WTC11 (cell line): ENCODE measurements at regions not wholly inside any gene's neighbourhood (a gene's known extent, or its start where the extent isn't known, plus 50 kb on each side); places are given as distances from the start of the nearest gene placed in this dataset.

ENCODE experiments used
- ATAC-seq: fragments of 200-7000 bp; cut with Tn5 transposase; 2 replicates; pipeline ENCODE4 v1.10.0; 2021; ENCODE audit warnings: mild to moderate bottlenecking, moderate library complexity
- CTCF ChIA-PET: fragments of 300-600 bp; sonication (Branson Sonifier 250); formaldehyde crosslinking; loops from one replicate; lab custom pipeline; 2021; ENCODE audit warnings: antibody characterized with exemption; lab: Charles Lee
- POLR2A ChIA-PET: fragments of 350-600 bp; sonication (Branson Sonifier 250); formaldehyde crosslinking; loops from one replicate; lab custom pipeline; 2021; ENCODE audit warnings: antibody characterized with exemption; lab: Charles Lee
- DNase-seq: peaks from one replicate; pipeline ENCODE4 v3.0.0; 2021; ENCODE audit warnings: low spot score
- H3K27ac Mint-ChIP-seq: 2 replicates; pipeline ENCODE4 v1.8.0; 2021; ENCODE audit warnings: mixed read lengths
- H3K27me3 Mint-ChIP-seq: 2 replicates; pipeline ENCODE4 v1.8.0; 2021; ENCODE audit warnings: low read depth, mild to moderate bottlenecking, moderate library complexity, mixed read lengths
- H3K36me3 Mint-ChIP-seq: 2 replicates; pipeline ENCODE4 v1.8.0; 2021; ENCODE audit warnings: mixed read lengths
- H3K4me1 Mint-ChIP-seq: 2 replicates; pipeline ENCODE4 v1.8.0; 2022; ENCODE audit warnings: mixed read lengths
- H3K4me3 Mint-ChIP-seq: 2 replicates; pipeline ENCODE4 v1.8.0; 2021; ENCODE audit warnings: mild to moderate bottlenecking, moderate library complexity, mixed read lengths
- H3K9me3 Mint-ChIP-seq: 2 replicates; pipeline ENCODE4 v1.8.0; 2021; ENCODE audit warnings: mixed read lengths
- ARID4B ChIP-seq: sonication (generic); formaldehyde crosslinking; IDR thresholded peaks from 2 replicates; pipeline ENCODE4 v1.8.0; 2023; ENCODE audit warnings: missing genetic modification reagents, mild to moderate bottlenecking, borderline replicate concordance
- FOXJ3 ChIP-seq: sonication (generic); formaldehyde crosslinking; IDR thresholded peaks from 2 replicates; pipeline ENCODE4 v1.9.0; 2021; ENCODE audit warnings: missing genetic modification reagents, mild to moderate bottlenecking, borderline replicate concordance
- FOXP1 ChIP-seq: sonication (generic); formaldehyde crosslinking; IDR thresholded peaks from 2 replicates; pipeline ENCODE4 v1.8.0; 2022; ENCODE audit warnings: missing genetic modification reagents, mild to moderate bottlenecking, moderate library complexity, borderline replicate concordance
- GABPB1 ChIP-seq: sonication (generic); formaldehyde crosslinking; IDR thresholded peaks from 2 replicates; pipeline ENCODE4 v1.8.1; 2023; ENCODE audit warnings: mild to moderate bottlenecking, missing genetic modification reagents
- GRHL2 ChIP-seq: fragments of 250-450 bp; sonication (Bioruptor Pico); IDR thresholded peaks from 2 replicates; pipeline ENCODE4 v1.8.0; 2022; ENCODE audit warnings: mild to moderate bottlenecking, moderate library complexity; ENCODE audit not compliant: insufficient replicate concordance, severe bottlenecking
- IRF1 ChIP-seq: sonication (generic); formaldehyde crosslinking; IDR thresholded peaks from 2 replicates; pipeline ENCODE4 v1.8.0; 2023; ENCODE audit warnings: missing genetic modification reagents
- KAT7 ChIP-seq: sonication (generic); formaldehyde crosslinking; IDR thresholded peaks from 2 replicates; pipeline ENCODE4 v1.8.1; 2023; ENCODE audit warnings: missing genetic modification reagents, mild to moderate bottlenecking, borderline replicate concordance
- MAX ChIP-seq: sonication (generic); formaldehyde crosslinking; IDR thresholded peaks from 2 replicates; pipeline ENCODE4 v1.8.0; 2022; ENCODE audit warnings: mild to moderate bottlenecking, missing genetic modification reagents
- MXD4 ChIP-seq: fragments of 250-450 bp; sonication (Bioruptor Pico); IDR thresholded peaks from 2 replicates; pipeline ENCODE4 v1.8.0; 2021; ENCODE audit warnings: mild to moderate bottlenecking, moderate library complexity, borderline replicate concordance
- NR2C2 ChIP-seq: sonication (generic); formaldehyde crosslinking; IDR thresholded peaks from 2 replicates; pipeline ENCODE4 v1.8.0; 2022; ENCODE audit warnings: mild to moderate bottlenecking, missing genetic modification reagents
- PRRX2 ChIP-seq: fragments of 250-450 bp; sonication (Bioruptor Pico); IDR thresholded peaks from 2 replicates; pipeline ENCODE4 v1.8.0; 2021; ENCODE audit warnings: mild to moderate bottlenecking
- RORB ChIP-seq: fragments of 250-450 bp; sonication (Bioruptor Pico); IDR thresholded peaks from 2 replicates; pipeline ENCODE4 v1.9.0; 2021; ENCODE audit warnings: mild to moderate bottlenecking
- TCF7 ChIP-seq: sonication (generic); formaldehyde crosslinking; IDR thresholded peaks from 2 replicates; pipeline ENCODE4 v1.8.0; 2022; ENCODE audit warnings: mild to moderate bottlenecking, low read depth, missing genetic modification reagents, moderate library complexity
- TEAD1 ChIP-seq: sonication (generic); formaldehyde crosslinking; IDR thresholded peaks from 2 replicates; pipeline ENCODE4 v1.8.0; 2022; ENCODE audit warnings: mild to moderate bottlenecking, missing genetic modification reagents
- TEAD4 ChIP-seq: sonication (generic); formaldehyde crosslinking; IDR thresholded peaks from 2 replicates; pipeline ENCODE4 v1.8.0; 2022; ENCODE audit warnings: mild to moderate bottlenecking, missing genetic modification reagents
- USF2 ChIP-seq: sonication (generic); formaldehyde crosslinking; IDR thresholded peaks from 2 replicates; pipeline ENCODE4 v1.8.1; 2023; ENCODE audit warnings: mild to moderate bottlenecking, missing genetic modification reagents, moderate library complexity
- TF ChIP-seq, protein P1 (sequence below): sonication (generic); formaldehyde crosslinking; IDR thresholded peaks from 2 replicates; pipeline ENCODE4 v1.8.0; 2022; ENCODE audit warnings: mild to moderate bottlenecking, missing genetic modification reagents
- TF ChIP-seq, protein P2 (sequence below): sonication (generic); formaldehyde crosslinking; IDR thresholded peaks from 2 replicates; pipeline ENCODE4 v1.8.1; 2022; ENCODE audit warnings: low read depth, missing genetic modification reagents, borderline replicate concordance

GRCh38 chr18:4638680-4639079 is 183.6 kb upstream of the DLGAP1 start:
- ATAC-seq (no peak), DNase-seq (no peak)
- Mint-ChIP-seq H3K27ac (no peak overlapping the region), H3K36me3 (no peaks in the 10 kb centered on the region), H3K27me3 (no peaks in the 10 kb centered on the region), H3K4me1 (peaks cover 12% of the 10 kb centered on the region), H3K9me3 (no peaks in the 10 kb centered on the region), H3K4me3 (no peak overlapping the region)
- TF ChIP-seq GRHL2 (CRISPR knock-in tag), result no peak
- TF ChIP-seq PRRX2 (CRISPR knock-in tag), result no peak
- no peak for TF ChIP-seq KAT7 (CRISPR knock-in tag)
- ChIA-PET CTCF (no interaction called here), POLR2A (no interaction called here)

DNA sequence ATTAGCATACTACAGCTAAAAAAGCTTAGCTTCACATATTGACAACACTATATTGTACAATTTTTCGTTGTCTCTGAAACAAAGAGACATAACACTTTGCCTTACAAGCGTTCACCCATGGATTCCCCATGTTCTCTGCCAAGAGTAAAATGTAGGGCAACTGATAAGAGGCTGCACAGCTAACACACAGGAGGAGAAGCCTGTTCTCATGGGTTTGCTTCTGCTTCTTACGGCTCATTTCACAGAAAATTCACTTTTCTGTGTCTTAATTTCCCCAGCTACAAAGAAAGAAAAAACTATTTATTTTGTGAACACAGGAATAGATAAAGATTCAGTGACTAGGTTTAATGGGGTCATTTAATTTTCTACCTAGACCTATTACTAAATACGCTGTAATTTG is 182.8 kb upstream of the DLGAP1 start:
- no peaks in the 10 kb centered on the region for H3K27me3 Mint-ChIP-seq
- ChIA-PET POLR2A (no interaction called here), CTCF (no interaction called here)
- H3K4me1 Mint-ChIP-seq, result peaks cover 3% of the 10 kb centered on the region
- H3K4me3 Mint-ChIP-seq, result no peak overlapping the region
- no peaks in the 10 kb centered on the region for H3K9me3 Mint-ChIP-seq
- no peaks in the 10 kb centered on the region for H3K36me3 Mint-ChIP-seq
- DNase-seq (no peak), ATAC-seq (no peak)
- no peak overlapping the region for H3K27ac Mint-ChIP-seq
- TF ChIP-seq TCF7 (CRISPR knock-in tag) (no peak), GRHL2 (CRISPR knock-in tag) (no peak), ARID4B (CRISPR knock-in tag) (no peak), FOXJ3 (CRISPR knock-in tag) (no peak), TEAD1 (CRISPR knock-in tag) (no peak), USF2 (CRISPR knock-in tag) (no peak), IRF1 (no peak), TEAD4 (CRISPR knock-in tag) (no peak), RORB (CRISPR knock-in tag) (no peak), MAX (CRISPR knock-in tag) (no peak), GABPB1 (CRISPR knock-in tag) (no peak), NR2C2 (no peak), PRRX2 (CRISPR knock-in tag) (no peak), FOXP1 (CRISPR knock-in tag) (no peak), MXD4 (CRISPR knock-in tag) (no peak)
- TF ChIP-seq, protein P1, sequence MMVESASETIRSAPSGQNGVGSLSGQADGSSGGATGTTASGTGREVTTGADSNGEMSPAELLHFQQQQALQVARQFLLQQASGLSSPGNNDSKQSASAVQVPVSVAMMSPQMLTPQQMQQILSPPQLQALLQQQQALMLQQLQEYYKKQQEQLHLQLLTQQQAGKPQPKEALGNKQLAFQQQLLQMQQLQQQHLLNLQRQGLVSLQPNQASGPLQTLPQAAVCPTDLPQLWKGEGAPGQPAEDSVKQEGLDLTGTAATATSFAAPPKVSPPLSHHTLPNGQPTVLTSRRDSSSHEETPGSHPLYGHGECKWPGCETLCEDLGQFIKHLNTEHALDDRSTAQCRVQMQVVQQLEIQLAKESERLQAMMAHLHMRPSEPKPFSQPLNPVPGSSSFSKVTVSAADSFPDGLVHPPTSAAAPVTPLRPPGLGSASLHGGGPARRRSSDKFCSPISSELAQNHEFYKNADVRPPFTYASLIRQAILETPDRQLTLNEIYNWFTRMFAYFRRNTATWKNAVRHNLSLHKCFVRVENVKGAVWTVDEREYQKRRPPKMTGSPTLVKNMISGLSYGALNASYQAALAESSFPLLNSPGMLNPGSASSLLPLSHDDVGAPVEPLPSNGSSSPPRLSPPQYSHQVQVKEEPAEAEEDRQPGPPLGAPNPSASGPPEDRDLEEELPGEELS (CRISPR knock-in tag), result no peak
- TF ChIP-seq, protein P2, sequence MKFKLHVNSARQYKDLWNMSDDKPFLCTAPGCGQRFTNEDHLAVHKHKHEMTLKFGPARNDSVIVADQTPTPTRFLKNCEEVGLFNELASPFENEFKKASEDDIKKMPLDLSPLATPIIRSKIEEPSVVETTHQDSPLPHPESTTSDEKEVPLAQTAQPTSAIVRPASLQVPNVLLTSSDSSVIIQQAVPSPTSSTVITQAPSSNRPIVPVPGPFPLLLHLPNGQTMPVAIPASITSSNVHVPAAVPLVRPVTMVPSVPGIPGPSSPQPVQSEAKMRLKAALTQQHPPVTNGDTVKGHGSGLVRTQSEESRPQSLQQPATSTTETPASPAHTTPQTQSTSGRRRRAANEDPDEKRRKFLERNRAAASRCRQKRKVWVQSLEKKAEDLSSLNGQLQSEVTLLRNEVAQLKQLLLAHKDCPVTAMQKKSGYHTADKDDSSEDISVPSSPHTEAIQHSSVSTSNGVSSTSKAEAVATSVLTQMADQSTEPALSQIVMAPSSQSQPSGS, result no peak
